SW 1271 (cell line): ENCODE measurements at regions not wholly inside any gene's neighbourhood (a gene's known extent, or its start where the extent isn't known, plus 50 kb on each side); places are given as distances from the start of the nearest gene placed in this dataset.
"Not testable (repeated sequence)": the region's sequence is repeated elsewhere in the genome, so short reads cannot be mapped to it uniquely, and the experiment has no call there.

Source experiments
- DNase-seq, 2 experiments: peaks; one replicate each; lab custom pipeline; 2025; lab: John Stamatoyannopoulos, UW

GRCh38 chr6:167229586-167229985 lies 61.5 kb upstream of the UNC93A start:
- no peak for DNase-seq

GRCh38 chr6:167230288-167230687 lies 60.8 kb upstream of the UNC93A start:
- no peak for DNase-seq

GRCh38 chr6:167232356-167232755 lies 58.8 kb upstream of the UNC93A start:
- DNase-seq, result no peak

- DNase-seq, result no peak
Observed at GRCh38 chr6:167233490-167233889, 57.6 kb upstream of the UNC93A start.

GRCh38 chr6:167234576-167234975 lies 56.5 kb upstream of the UNC93A start:
- DNase-seq, result not testable (repeated sequence)

- no peak for DNase-seq
Observed at GRCh38 chr6:167235005-167235404, 56.1 kb upstream of the UNC93A start.

- no peak for DNase-seq
Observed at GRCh38 chr6:167235421-167236238, 55.5 kb upstream of the UNC93A start.

- no peak for DNase-seq
Observed at GRCh38 chr6:167236239-167236571, 54.9 kb upstream of the UNC93A start.

GRCh38 chr6:167237438-167238145 lies 53.5 kb upstream of the UNC93A start:
- DNase-seq, result no peak

- DNase-seq, result no peak
Observed at GRCh38 chr6:167238146-167238693, 52.9 kb upstream of the UNC93A start.

GRCh38 chr6:167238694-167239467 lies 52.2 kb upstream of the UNC93A start:
- DNase-seq, result no peak

- not testable (repeated sequence) for DNase-seq
Observed at GRCh38 chr6:167239470-167239869, 51.6 kb upstream of the UNC93A start.

GRCh38 chr6:167240034-167240541 lies 51.0 kb upstream of the UNC93A start:
- DNase-seq, result no peak
